Ectodermal cell (in vitro differentiated cells): ENCODE measurements at regions not wholly inside any gene's neighbourhood (a gene's known extent, or its start where the extent isn't known, plus 50 kb on each side); places are given as distances from the start of the nearest gene placed in this dataset.

Experiments
- H3K27ac ChIP-seq: 2 replicates; pipeline ENCODE4 v1.7.0; 2013; ENCODE audit warnings: mild to moderate bottlenecking, low read depth, low read length; ENCODE audit not compliant: insufficient read depth, poor library complexity, severe bottlenecking
- H3K27me3 ChIP-seq: 2 replicates; pipeline ENCODE4 v1.7.0; 2013; ENCODE audit warnings: mild to moderate bottlenecking, low read length; ENCODE audit not compliant: insufficient read depth, control insufficient read depth, poor library complexity, severe bottlenecking
- H3K36me3 ChIP-seq: one replicate; pipeline ENCODE4 v1.7.0; 2013; ENCODE audit warnings: low read length; ENCODE audit not compliant: control insufficient read depth, insufficient read depth
- H3K4me1 ChIP-seq: one replicate; pipeline ENCODE4 v1.7.0; 2013; ENCODE audit warnings: low read length; ENCODE audit not compliant: control insufficient read depth, insufficient read depth
- H3K4me3 ChIP-seq: 2 replicates; pipeline ENCODE4 v1.7.0; 2013; ENCODE audit warnings: low read depth, low read length, control low read depth; ENCODE audit not compliant: insufficient read depth
- H3K9me3 ChIP-seq: 2 replicates; pipeline ENCODE4 v1.7.0; 2013; ENCODE audit warnings: mild to moderate bottlenecking, low read length, moderate library complexity; ENCODE audit not compliant: control insufficient read depth
- WGBS, 2 experiments: methylation state at CpG; one replicate each; pipeline ENCODE4 v1.1.7; 2013; ENCODE audit warnings: missing lambda C conversion rate in 2 of 2; 5-methylcytosine and 5-hydroxymethylcytosine counted together

DNA sequence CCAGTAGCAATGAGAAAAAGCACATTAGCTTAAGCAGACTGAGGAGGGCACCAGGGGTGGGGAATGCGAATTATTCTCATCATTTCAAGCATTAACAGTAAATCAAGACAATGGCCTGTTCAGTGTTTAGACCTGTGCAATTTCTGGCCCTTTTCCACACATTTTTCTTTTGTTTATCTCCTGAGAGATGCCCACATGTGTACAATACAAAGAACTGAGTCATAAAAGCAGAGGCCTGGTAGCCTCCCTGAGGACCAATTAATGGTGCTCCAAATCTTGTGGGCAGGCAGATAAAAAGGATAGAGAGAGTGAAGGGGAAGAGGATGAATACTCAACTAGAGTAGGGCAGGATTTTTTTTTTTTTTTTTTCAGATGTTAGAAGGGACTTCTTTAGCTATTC, 480.8 kb downstream of the RERGL start:
- Histone ChIP-seq H3K4me3 (no peak overlapping the region), H3K27ac (no peak overlapping the region), H3K4me1 (no peaks in the 10 kb centered on the region), H3K9me3 (no peaks in the 10 kb centered on the region), H3K27me3 (no peaks in the 10 kb centered on the region), H3K36me3 (no peaks in the 10 kb centered on the region)
- WGBS, 2 experiments: 100% methylated on average over 1 of the region's 1 CpG

DNA sequence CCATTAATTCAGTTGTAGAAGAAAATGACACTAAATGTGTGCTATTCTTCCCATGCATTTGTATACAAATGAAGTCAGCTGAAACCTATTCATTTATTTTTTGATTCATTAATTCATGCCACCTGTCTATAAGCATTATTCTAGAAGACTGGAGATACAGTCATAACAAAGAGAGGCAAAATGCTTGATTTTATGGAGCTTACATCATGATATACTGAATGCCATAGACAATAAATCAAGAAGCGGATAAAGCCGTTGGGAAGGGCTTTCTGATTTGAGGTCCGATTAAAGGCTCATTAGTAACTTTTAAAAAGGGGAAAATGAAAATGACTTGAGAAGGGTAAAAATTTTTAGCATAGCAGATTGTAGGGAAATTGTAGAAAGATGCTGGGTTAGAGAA, 494.9 kb downstream of the RERGL start:
- Histone ChIP-seq H3K27me3 (no peaks in the 10 kb centered on the region), H3K9me3 (no peaks in the 10 kb centered on the region), H3K4me1 (no peaks in the 10 kb centered on the region), H3K36me3 (no peaks in the 10 kb centered on the region), H3K4me3 (no peak overlapping the region), H3K27ac (no peak overlapping the region)
- WGBS, 2 experiments: 95 to 97% methylated on average over 3 of the region's 3 CpGs

DNA sequence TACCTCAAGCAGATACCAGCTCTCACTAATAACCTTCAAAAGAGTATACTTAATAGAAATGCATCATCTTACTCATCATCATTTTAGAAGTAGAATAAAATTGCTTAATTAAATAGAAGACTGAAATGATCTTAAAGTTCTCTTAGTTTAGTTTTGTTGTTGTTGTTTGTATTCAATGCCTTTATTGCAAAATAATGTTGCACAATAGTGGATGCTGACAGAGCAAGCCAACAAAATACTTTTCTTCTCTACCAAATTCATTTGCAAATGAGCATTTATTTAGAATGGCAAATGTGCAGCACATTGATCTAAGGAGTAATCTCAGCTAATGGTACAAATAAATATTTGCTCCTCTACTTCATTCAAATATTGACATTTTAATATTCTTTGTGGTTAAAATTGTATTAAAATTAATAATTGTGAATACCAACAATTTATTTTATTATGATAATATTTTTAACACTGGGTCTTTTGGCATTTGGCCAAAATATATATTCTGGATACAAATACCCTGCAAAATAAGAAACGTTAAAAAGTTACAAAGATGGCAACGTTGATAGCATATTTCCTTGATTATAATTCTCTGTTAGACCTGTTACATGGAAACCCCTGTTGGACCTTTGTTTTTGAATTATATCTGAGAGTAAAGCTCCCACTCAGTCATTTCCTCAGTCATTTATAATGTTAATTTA, 496.1 kb downstream of the RERGL start:
- WGBS, 2 experiments: 92 to 97% methylated on average over 2 of the region's 2 CpGs
- H3K27me3 ChIP-seq: no peaks in the 10 kb centered on the region
- no peaks in the 10 kb centered on the region for H3K9me3 ChIP-seq
- H3K4me3 ChIP-seq: no peak overlapping the region
- no peak overlapping the region for H3K27ac ChIP-seq
- no peaks in the 10 kb centered on the region for H3K4me1 ChIP-seq
- no peaks in the 10 kb centered on the region for H3K36me3 ChIP-seq

DNA sequence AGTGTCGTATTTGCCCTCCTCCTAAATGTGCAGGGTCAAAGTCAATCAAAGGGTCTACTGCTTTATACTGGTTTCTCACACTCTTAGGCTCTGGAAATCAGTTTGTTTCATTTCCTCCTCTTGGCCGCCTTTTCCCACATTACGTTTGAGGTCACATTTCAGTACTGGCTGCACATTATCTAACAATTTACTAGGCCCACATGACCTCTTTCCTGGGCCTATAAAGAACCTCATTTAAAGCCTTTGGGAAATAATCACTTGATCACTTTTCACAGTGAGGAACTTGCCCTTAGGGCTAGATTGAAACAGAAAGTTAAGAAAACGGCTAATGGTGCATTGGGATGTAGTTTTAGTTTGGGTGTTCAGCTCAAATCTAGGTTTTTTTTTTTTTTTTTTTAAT, 497.5 kb downstream of the RERGL start:
- Histone ChIP-seq H3K36me3 (no peaks in the 10 kb centered on the region), H3K4me3 (no peak overlapping the region), H3K27ac (no peak overlapping the region), H3K4me1 (no peaks in the 10 kb centered on the region), H3K9me3 (no peaks in the 10 kb centered on the region), H3K27me3 (no peaks in the 10 kb centered on the region)
- WGBS, 2 experiments: 89 to 92% methylated on average over 4 of the region's 4 CpGs

- 92 to 100% methylated on average over 1 to 2 of the region's 4 CpGs for whole genome bisulfite sequencing, 2 experiments
- no peaks in the 10 kb centered on the region for H3K27me3 ChIP-seq
- no peaks in the 10 kb centered on the region for H3K9me3 ChIP-seq
- no peak overlapping the region for H3K4me3 ChIP-seq
- no peaks in the 10 kb centered on the region for H3K4me1 ChIP-seq
- no peak overlapping the region for H3K27ac ChIP-seq
- H3K36me3 ChIP-seq: no peaks in the 10 kb centered on the region
These were observed 498.9 kb downstream of the RERGL start for GRCh38 chr12:17591005-17591681.

GRCh38 chr12:17588968-17589367, 501.0 kb downstream of the RERGL start:
- Histone ChIP-seq H3K4me1 (no peaks in the 10 kb centered on the region), H3K4me3 (no peak overlapping the region), H3K9me3 (no peaks in the 10 kb centered on the region), H3K36me3 (no peaks in the 10 kb centered on the region), H3K27ac (no peak overlapping the region), H3K27me3 (no peaks in the 10 kb centered on the region)
- 54 to 73% methylated on average over 4 to 5 of the region's 5 CpGs for WGBS, 2 experiments

DNA sequence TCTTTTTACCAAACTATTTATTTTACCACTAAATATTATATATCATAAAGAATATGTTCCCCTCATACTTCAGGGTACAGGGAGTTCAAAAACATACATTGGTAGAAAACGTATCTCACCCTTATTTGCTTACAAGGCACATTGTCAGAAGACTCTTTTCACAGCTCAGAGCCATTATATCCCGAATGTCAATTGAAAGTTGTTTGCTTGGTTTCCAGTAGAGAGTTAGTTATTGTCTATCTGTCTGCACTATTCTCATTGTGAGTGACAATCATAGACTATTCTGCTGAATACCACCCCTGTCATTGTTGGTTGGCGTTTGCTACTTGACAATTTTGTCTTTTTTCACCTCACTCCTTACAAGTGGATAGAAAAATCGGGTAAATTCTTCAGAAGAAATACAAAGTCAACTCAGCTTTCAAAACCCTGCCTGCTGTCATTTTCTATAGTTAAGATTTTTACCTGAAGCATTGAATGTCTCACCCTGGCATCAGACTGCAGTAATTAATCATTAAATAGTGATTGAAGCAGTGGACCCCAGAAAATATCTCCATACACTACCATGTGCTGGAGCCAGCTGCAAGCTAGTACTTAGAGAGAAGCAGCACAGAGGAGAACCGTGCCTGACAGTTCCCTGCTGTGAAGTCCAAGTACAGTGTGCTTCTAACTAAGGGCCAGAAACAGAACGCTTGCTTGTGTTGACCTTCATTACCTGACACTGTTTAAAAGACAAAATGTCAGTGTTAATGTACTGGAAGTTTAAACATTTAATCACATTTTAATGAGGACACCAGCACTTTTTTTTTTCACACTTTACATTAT, 510.6 kb downstream of the RERGL start:
- no peaks in the 10 kb centered on the region for H3K9me3 ChIP-seq
- WGBS, 2 experiments: 51 to 63% methylated on average over 5 to 6 of the region's 6 CpGs
- no peak overlapping the region for H3K27ac ChIP-seq
- no peak overlapping the region for H3K4me3 ChIP-seq
- no peaks in the 10 kb centered on the region for H3K36me3 ChIP-seq
- no peaks in the 10 kb centered on the region for H3K27me3 ChIP-seq
- H3K4me1 ChIP-seq: no peaks in the 10 kb centered on the region

DNA sequence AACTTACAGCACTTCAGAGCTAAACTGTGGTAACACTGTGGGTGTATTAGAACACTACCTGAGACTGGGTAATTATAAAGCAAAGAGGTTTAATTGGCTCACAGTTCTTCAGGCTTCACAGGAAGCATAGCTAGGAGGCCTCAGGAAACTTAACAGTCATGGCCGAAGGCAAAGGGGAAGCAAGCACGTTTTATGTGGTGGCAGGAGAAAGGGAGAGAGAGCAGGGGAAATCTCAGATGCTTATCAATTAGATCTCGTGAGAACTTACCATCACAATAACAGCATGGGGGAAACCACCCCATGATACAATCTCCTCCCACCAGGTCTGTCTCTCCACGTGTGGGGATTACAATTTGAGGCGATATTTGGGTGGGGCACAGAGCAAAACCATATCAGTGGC, 512.6 kb downstream of the RERGL start:
- WGBS, 2 experiments: 60 to 71% methylated on average over 4 to 5 of the region's 5 CpGs
- H3K27ac ChIP-seq: no peak overlapping the region
- no peak overlapping the region for H3K4me3 ChIP-seq
- H3K27me3 ChIP-seq: no peaks in the 10 kb centered on the region
- H3K9me3 ChIP-seq: no peaks in the 10 kb centered on the region
- H3K36me3 ChIP-seq: no peaks in the 10 kb centered on the region
- no peaks in the 10 kb centered on the region for H3K4me1 ChIP-seq

- no peak overlapping the region for H3K4me3 ChIP-seq
- no peaks in the 10 kb centered on the region for H3K27me3 ChIP-seq
- H3K36me3 ChIP-seq: no peaks in the 10 kb centered on the region
- H3K4me1 ChIP-seq: no peaks in the 10 kb centered on the region
- H3K9me3 ChIP-seq: no peaks in the 10 kb centered on the region
- H3K27ac ChIP-seq: no peak overlapping the region
These were observed 517.7 kb downstream of the RERGL start for GRCh38 chr12:17572250-17572649.

DNA sequence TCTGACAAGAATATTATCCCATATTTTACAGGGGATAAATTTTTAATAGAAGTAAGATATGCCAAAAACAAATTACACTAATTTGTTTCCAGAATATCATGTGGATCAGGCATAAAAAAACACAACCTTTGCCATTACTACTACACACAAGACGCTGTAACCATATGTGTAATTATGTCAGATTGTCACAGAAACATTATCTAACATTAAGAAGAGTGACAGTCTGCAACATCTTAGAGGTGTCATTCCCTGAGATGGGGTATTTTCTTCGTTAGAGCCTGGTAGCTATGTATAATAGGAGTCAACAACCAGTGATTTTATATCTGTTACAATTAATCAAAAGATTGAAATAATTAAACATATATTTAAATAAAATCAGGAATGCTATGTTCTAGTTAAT, 518.9 kb downstream of the RERGL start:
- no peak overlapping the region for H3K4me3 ChIP-seq
- H3K27me3 ChIP-seq: no peaks in the 10 kb centered on the region
- no peak overlapping the region for H3K27ac ChIP-seq
- H3K9me3 ChIP-seq: no peaks in the 10 kb centered on the region
- no peaks in the 10 kb centered on the region for H3K4me1 ChIP-seq
- WGBS, 2 experiments: 94% methylated on average over 2 of the region's 2 CpGs; no CpG with 5 or more reads in 1 of the 2 experiments
- no peaks in the 10 kb centered on the region for H3K36me3 ChIP-seq
